GM21529 (cell line): ENCODE measurements at regions not wholly inside any gene's neighbourhood (a gene's known extent, or its start where the extent isn't known, plus 50 kb on each side); places are given as distances from the start of the nearest gene placed in this dataset.
A peak's percentile ranks its signal among the peaks of the same experiment; 100 is the strongest.

Experiments used
- ATAC-seq: cut with Tn5 transposase; IDR thresholded peaks from one replicate; pipeline ENCODE4 v1.9.1; 2021; ENCODE audit not compliant: unreplicated experiment

- ATAC-seq, result peak; percentile 55
Observed at GRCh38 chr4:163858515-163858914, 364.0 kb downstream of the TMA16 start.

GRCh38 chr4:163863082-163863481 is 368.6 kb downstream of the TMA16 start:
- no peak for ATAC-seq

DNA sequence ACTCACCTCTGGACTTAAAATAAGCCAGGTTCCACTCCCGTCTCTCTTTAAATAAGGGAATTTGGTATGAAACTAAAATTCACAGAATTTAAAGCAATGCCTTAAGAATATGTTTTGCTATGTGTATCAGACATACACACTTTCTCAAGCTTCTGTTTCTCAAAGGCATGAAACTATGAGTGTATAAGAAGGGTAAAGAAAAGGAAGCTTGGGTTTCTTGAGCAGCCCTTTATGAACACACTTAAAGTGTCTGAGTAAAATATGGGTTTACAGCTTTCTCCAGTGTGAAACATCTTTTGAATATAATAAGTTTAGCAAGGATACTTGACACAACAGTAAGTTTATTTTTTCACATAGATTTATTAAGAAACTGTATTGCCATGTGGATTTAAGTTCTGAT is 370.5 kb downstream of the TMA16 start:
- ATAC-seq, result no peak

DNA sequence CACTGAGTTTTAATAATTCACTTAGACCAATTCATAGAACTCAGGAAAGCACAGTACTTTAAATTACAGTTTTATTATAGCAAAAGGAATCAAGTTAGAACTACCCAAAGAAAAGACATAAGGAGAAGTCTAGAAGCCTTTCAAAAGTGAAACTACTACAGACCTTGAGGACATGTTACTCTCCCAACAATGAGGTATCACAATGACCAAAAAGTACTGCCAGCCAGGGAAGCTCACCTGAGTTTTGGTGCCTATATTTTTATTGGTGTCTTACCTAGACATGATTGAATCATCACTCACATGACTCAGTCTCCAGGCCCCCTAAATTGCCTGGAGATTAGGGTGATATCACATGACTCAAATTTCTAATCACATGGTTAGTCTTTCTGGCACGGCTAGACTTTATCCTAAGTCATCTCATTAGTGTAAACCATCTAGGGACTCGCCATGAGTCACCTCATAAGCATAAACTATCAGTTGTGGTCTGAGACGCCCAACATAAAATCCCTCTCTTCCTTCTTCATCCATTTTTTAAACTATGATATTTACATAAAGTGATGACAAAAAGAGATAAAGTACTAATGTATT is 372.3 kb downstream of the TMA16 start:
- peak; percentile 73 for ATAC-seq

DNA sequence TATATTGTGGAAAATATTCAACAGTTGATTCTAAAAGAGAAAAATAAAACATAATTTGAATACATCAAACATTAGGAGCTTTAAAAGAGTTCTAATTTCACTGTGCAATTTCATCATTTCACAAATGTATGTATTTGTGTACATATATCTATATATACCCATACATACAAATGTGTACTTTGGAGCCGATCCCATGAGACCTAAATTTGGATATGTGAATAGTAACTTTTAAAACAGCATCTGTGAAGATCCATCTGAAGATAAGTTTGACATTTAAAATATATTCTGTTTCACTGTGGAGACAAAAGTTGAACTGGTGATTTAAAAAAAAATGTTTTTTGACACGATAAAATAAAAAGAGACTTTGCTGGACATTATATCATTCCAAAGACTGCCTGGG is 374.0 kb downstream of the TMA16 start:
- no peak for ATAC-seq

GRCh38 chr4:163871078-163871477 is 376.6 kb downstream of the TMA16 start:
- no peak for ATAC-seq

DNA sequence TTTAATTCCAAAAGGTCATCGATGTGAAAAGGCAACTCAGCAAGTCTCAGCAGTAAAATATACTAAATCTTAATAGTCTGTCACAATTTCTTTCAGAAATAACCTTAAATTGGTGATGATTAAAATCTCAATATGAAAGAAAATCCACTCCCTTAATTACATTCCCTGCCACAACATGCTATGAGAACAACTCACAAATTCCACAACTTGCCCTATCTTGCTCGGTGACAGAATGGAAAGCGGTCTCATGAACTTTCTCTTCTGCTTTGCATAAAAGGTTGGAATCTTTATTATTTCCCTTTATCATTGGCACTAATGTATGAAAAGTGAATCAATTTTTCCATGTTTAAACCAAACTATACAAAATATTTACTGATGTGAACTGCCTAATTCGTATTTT is 380.8 kb downstream of the TMA16 start:
- no peak for ATAC-seq

DNA sequence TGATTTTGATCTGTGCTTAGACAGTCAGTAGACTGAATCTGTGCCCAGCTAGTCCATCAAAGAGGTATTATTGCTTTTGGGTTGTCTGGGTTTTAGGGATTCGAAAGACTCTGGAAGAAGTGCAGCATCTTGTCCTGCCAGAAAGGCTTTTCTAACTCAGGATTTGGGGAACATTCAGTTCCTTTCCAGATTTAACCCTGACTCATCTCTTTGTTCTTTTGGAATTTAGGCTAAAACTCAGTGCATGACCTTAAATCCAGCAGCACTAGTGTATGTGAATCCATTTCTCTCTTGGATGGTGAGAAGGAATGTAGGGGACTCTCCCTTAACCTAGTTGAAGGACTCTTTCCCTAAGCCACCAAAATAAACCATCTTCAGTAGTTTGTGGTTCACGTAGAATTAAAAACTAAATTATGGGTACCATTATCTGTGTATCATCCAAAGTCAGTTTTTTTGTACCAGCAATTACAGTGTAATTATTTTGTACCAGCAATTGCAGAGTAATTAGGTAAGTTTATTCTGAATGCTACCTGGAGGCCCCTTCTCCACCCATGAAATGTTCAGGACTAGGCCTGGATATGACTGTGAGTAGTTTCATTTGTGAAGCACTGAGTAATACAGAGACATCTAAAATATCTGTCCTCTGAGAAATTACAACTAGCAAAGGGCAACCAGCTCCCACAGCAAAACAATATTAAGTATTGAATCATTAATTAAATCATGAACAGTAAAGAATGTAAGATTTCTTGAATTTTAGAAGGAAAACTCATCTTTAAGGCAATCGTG is 384.0 kb downstream of the TMA16 start:
- peak; percentile 62 for ATAC-seq

DNA sequence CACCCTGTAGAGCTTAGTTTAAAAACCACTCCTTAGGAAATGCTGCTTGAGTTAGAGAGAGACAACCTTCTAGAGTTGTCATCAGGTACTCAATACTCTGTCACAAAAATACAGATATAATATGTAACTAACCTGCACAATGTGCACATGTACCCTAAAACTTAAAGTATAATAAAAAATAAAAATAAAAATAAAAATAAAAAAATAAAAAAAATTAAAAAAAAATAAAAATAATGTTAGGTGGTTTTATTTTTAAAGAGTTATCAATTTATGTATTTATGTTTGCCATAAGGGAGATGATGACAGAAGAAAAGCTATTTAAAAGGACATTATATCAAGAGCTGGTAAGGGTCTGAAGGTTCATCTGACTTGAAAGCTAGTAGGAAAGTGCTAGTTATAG is 397.9 kb downstream of the TMA16 start:
- ATAC-seq, result no peak

DNA sequence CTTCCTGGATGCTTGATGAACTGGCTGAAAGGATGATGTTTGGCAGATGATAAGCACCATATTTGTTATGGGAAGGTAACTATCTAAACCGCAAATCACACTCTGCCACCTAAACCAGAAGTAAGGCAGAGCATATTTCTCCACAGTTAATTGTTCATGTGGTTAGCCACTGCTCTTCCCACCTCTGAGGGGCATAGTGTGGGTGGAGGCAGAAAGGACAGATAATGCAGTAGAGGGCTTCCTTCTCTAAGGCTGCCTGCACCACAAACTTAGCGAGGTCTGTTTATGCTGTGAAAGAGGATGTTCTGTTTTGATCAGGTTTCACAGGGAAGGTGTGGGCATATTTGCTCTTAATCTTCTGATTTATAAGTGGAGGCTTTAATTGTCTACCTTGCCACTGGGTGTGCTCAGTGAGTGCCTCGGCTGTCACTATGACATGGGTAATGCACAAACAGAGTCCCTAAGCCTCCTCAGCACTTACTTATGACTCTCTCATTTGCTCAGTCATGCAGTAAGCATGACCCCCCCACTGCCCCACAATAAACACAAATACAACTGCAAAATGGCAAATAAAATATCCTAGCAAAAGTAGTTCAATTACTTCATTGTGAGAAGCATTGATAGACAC is 401.0 kb downstream of the TMA16 start:
- no peak for ATAC-seq

DNA sequence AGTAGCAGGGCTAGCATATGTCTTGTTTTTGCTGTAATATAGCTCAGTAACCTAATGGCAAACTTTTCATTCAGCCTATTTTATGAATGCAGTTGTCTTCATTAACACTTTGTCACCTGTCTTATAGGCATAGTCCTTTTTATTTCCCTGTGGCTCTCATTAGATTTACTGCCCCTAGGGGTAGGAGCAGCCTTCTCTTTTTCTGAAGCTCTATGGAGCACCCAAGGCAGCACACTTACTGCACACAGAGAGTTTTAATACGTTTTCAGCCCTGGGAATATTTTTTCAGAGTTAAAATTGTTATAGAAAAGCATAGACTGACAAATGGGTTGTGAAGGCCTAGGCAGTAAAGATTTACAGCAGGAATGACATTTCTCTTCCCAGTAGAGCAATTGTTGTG is 406.8 kb downstream of the TMA16 start:
- ATAC-seq, result no peak

DNA sequence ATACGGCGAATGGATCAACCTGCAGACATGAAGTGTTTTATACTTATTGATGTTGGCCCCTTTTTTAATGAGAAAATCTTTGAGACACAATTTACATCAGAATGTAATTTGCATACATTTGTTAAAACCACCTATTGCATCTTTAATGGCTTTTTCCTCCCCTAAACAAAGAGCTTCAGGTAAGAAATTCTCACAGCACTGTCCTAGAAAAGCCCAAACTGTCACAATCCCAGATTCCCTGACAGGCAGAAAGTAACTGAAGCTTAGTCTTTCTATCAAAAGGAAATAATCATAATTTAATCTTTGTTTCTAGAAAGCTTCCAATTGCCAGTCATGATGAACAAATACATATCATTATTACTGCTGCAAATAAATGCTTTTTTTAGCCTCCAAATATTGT is 407.9 kb downstream of the TMA16 start:
- ATAC-seq, result no peak

DNA sequence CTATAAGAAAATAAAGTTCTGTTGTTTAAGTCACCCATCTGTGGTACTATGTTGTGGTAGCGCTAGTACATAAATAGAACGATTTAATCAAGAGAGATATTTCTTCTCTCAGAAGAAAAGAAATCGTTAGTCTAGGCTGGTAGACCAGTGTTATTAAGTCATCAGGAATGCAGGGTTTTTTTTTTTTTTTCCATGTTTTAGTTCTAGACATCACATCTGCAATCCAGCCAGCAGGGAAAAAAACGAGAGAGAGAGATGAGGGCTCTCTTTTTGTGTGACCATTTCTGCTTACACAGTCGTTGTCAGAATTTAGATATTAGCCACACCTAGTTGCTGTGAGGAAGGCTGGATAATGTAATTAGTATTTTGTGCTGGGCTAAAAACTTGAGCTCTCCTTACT is 417.4 kb downstream of the TMA16 start:
- ATAC-seq, result no peak

DNA sequence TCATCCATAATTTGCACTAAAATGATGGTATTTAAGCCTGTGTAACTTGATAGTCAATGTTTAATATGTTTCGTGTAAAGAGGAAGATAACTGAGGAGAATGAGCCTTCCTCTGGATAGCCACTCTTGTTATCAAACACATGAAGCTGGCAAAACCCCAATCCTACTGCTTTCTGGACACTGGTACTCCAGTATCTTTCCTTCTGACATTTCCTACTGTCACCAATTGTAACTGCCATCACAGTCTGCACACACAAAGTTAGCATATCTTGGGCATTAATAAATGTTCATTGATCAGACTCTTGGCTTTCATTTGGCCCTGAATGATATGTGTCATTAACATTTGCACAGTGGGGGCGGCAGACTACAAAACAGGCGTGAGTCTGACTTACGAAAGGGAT is 419.1 kb downstream of the TMA16 start:
- ATAC-seq, result no peak

GRCh38 chr4:163915896-163916295 is 421.4 kb downstream of the TMA16 start:
- ATAC-seq, result no peak

DNA sequence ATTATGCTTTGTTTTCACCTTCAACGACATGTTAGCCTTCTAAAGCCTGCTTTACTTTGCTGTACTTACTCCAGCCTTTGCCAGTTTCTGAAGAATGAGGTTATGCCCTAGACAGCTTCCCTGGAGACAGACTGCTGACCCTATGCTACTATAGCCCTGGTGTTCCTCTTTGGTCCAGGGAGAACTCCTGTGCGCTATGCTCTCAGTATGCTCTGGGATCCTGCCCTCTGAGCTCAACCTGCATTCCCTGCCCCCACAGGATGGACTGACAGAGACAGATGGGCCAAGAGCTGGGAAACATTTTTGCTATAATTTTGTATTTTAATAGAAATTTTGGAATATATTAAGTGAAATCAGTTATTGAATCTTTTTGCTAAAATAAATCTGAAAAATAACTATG is 425.9 kb downstream of the TMA16 start:
- no peak for ATAC-seq

- ATAC-seq, result no peak
Observed at GRCh38 chr4:163922302-163922701, 427.8 kb downstream of the TMA16 start.

- no peak for ATAC-seq
Observed at GRCh38 chr4:163923092-163923491, 428.6 kb downstream of the TMA16 start.

GRCh38 chr4:163930086-163930485 is 435.6 kb downstream of the TMA16 start:
- ATAC-seq, result no peak

- no peak for ATAC-seq
Observed at GRCh38 chr4:163932504-163932903, 438.0 kb downstream of the TMA16 start.

- no peak for ATAC-seq
Observed at GRCh38 chr4:163939597-163939996, 445.1 kb downstream of the TMA16 start.

DNA sequence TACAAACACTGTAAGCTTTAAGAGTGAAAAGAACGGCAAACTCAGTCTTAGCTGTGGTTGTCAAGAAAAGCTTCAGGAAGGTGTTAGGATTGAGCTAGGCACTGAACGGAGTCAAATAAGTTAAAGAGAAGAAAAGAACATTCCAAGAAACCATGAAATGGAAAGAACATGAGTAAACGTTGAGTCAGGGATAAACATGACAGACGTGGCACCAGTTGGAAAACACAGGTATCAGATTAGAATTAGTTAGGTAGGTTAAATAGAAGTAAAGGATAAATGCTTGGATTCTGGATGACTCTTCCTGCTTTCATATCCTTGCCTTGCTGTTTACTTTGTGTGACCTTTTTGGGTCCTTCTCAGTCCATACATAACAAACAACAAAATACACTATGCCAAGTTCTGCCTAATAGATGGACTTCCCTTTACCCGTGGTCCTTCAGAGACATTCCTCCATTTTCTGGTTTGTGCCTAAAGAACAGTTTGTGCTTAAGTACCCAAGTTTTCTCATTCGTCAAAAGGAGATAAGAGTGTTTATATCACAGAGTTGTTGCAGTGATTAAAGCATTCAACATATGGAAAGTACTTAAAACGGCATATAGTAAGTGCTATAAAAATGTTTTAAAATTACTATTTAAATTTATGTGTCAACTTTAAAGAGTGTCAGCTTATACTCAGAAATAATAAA is 446.9 kb downstream of the TMA16 start:
- no peak for ATAC-seq
